NOMO-1 (cell line): ENCODE measurements at regions not wholly inside any gene's neighbourhood (a gene's known extent, or its start where the extent isn't known, plus 50 kb on each side); places are given as distances from the start of the nearest gene placed in this dataset.

Experiments used
- DNase-seq, 2 experiments: peaks; one replicate each; lab custom pipeline; 2025; ENCODE audit not compliant: unreplicated experiment in 2 of 2; lab: John Stamatoyannopoulos, UW

GRCh38 chr11:11177156-11177808 lies 175.8 kb downstream of the CSNK2A3 start:
- no peak for DNase-seq

DNA sequence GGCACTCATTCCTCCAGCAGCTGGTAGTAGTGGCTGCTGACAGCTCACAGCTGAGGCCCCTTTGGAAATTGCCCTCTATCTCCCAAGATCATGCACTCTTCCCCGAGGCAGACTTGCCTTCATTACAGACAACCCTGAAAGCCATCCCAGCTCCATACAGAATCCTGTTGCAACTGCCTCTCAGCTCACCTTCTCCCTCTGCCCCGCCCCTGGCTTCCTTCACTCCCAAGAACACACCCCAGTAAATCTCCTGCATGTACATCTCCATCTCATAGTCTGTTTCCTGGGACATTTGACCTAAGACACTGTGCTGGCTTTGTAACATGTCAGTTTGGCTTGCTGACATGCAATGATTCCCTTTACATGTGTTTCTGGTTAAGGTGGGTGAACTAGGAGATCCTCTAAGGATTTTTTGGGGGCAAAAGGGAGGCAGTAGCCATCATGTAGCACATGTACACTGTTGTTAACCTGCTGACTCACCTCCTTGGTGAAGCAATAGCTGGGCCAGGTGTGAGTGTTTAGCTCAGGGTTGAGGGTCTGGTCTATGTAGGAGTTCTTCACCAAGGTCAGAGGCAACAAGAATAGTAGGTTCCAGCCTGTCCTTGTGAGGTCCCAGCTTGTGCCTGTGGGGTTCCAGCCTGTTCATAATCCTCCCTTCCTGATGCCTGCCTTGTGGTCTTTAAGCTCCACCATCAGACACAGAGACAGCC lies 179.6 kb downstream of the CSNK2A3 start:
- DNase-seq: no peak

DNA sequence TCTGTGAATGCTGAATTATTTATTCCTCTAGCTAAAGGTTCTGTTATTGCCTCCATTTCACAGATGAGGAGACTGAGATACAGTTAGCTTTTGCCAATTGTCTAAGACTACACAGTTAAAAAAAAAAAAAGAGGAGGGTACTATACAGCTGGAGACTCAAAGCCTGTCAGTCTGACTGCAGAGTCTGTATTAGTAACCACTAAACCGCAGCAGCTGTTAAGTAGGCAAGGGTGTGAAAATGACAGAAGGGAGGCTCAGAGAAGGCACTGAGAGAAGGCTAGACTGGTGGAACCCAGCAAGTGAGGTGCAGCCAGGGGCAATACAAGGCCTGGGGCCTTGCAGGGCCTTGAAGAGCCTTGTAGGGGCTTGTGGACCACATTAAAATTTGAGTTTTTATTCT lies 181.2 kb downstream of the CSNK2A3 start:
- DNase-seq: peak in 1 of 2 experiments; percentile 8

GRCh38 chr11:11171285-11171684 lies 181.8 kb downstream of the CSNK2A3 start:
- no peak for DNase-seq

- no peak for DNase-seq
Measured at GRCh38 chr11:11170352-11171084, 182.5 kb downstream of the CSNK2A3 start.

DNA sequence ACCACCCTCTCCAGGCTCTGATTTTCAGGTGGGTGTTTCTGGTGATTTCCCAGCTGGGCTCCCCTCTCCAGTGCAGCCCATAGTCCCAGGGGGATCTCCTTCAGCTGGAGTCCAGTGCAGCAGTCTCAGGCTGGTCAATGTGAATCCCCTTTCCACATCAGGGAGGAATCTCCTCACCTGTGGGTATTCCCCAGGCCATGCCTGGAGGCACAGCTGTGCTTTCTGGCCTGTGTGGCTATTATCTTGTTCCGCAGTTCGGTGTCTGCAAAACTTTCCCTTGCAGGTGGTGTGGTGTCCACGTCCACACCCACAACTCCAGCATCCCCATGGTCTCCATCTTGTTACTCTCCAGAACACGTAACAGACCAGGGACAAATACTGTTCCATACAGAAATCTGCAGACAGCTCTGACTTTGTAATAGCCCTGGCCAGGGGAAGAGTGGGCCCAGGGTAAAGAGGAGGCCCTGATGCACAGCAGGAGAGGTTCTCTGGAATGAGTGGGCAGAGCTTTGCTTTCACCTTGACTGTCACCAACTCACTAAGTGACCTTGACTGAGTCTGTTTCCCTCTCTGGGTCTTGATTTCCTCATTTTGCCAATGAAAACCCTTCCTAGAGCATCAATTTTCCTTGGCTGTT lies 183.2 kb downstream of the CSNK2A3 start:
- no peak for DNase-seq

DNA sequence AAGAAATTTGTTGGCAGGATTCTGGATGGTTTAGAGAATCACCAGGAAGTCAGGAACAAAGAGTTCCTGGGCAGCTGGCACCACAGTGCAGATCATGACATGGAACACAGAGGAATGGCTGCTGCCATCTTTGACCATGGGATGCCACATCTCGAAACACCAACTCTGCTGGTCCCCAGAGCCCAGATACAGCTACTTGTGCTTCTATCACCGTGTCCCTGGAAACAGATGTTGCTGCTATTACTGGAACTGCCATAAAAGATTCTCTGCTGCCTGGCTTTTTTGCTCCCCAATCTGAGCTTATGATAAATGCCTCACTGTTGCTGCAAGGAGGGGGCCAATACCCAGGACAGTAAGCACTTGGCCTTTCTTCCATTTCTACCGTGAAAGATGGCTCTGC lies 185.2 kb downstream of the CSNK2A3 start:
- no peak for DNase-seq

GRCh38 chr11:11164334-11164690 lies 188.7 kb downstream of the CSNK2A3 start:
- DNase-seq: no peak

GRCh38 chr11:11163669-11164333 lies 189.2 kb downstream of the CSNK2A3 start:
- DNase-seq: no peak

- no peak for DNase-seq
Measured at GRCh38 chr11:11163236-11163635, 189.8 kb downstream of the CSNK2A3 start.

DNA sequence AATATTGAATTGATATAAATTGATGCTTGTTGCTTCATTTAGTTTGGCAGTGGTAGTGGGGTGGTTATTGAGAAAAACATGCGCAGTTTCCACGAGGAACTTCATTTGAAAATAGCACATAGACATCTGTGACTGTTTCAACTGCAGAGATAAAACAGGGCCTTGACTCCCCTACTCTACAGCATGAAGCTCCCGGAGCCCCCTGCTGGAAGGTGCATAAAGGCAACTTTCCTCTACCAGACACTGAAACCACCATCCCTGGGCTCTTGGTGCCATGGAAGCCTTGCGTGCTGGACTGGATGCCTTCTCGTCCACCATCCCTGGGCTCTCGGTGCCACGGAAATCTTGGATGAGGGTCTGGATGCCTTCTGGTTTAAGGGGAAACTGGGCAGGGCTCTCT lies 195.9 kb downstream of the CSNK2A3 start:
- no peak for DNase-seq

- DNase-seq: no peak
Measured at GRCh38 chr11:11155962-11156815, 196.9 kb downstream of the CSNK2A3 start.

- DNase-seq: no peak
Measured at GRCh38 chr11:11152877-11153276, 200.2 kb downstream of the CSNK2A3 start.

DNA sequence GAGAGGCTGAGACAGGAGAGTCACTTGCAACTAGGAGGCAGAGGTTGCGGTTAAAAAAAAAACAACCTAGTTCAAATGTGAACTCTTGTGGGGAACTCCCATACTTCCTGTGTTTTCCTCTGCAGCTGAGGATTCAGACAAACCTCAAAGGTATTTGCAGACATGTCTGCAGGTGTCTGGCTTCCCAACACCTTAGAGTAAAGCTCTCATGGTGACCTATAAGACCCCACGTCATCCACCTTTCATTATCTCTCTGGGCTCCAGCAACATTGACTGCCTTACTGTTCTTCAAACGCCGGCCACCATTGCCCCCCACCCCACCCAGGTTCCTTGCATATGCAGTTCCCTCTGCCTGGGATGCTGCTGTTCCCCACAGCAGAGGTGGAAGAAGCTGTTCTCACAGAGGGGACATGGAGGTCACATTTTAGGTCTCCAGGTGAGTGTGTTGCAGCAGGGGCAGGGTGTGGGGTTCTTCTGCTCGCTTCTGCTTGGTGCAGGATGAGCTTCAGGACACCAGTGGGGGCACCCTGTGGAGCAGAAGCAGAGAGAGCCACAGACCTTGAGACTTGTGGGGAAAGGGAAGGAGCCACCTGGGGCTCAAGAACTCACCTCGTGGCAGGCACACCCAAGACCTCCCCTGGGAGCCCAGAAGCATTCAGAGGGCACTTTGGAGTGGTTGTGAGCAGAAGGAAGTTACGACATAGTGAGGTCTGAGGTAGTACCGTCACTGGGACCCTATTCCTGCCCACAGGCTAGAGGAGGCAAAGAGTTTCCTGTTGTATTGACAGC lies 203.2 kb downstream of the CSNK2A3 start:
- DNase-seq: peak in 1 of 2 experiments; percentile 18

DNA sequence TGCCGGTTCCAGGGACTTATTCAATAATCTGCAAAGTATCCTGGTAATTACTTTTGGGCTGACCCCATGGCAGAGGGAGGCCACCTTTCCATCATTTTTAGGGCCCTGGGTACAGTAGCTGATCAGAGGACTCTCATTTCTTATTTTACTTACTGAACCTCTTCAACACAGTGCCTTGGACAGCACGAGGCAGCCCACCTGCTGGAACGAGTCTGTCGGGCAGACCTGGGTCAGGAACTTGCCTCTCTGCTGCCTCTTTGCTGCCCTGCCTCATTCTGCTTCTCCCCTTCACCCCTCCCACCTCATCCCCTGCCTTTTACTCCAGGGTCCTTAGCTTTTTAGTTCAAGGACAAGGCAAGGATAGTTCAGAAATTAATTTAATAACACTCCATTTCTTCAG lies 204.5 kb downstream of the CSNK2A3 start:
- DNase-seq: no peak

DNA sequence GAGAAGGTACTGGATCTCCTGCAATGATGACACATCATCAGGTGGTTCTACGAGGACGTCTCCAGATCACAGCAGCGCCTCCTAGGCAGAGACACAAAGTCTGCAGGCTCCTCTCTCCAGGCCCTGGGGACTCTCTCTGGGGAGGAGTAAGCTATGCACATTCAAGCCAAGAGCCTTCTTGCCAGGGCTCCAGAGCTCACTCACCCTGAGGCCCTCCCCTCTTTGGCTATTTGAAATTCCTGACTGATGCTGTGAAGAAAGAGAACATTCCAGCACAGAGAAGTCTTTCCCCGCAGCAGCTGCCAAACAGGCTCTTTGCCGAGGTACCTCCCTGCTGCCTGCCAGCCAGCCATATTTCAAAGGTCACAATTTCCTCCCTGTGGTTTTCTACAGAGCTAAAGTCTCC lies 204.9 kb downstream of the CSNK2A3 start:
- no peak for DNase-seq

GRCh38 chr11:11146830-11147229 lies 206.2 kb downstream of the CSNK2A3 start:
- DNase-seq: no peak

DNA sequence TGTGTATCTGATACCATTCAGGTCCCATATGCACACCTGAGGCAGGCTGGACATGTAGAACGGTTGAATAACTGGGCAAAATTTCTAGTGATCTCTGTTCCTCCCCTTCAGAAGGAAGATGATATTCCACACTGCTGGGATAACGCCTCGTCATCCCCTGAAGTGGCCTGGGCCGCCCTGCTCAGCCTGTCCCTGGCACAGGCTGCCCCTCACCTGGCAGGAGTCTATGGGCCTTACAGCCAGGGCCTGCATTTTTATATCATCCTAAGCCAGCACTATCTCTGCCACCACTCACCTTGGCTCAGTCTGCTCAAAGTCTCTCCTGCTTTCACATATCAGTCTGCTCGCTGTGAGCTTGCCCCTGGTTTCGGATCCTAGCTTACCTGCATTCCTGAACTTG lies 209.2 kb downstream of the CSNK2A3 start:
- no peak for DNase-seq

DNA sequence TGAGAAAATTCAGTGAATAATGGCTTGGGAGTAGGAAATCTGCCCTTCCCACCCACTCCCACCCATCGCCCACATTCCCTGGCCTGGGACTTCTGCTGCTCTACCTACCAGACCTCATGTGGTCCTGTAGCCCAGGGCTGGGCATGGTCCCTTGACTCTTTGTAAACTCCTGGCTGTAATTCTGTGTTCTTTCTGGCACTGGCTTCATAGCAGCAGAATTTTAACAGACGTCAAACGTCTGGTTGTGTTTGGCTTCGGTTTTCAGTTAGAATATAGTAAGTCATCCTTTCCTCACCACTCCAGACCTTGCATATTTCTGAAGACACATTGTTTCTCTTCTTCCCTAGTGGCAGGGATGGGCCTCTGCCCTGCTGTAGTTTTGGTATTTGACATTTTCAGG lies 210.6 kb downstream of the CSNK2A3 start:
- no peak for DNase-seq
